Activated T-cell treated with anti-CD3 and anti-CD28 coated beads, Interleukin-2, amount 50 U/mL, for 4 hours (primary cell): ENCODE measurements at regions not wholly inside any gene's neighbourhood (a gene's known extent, or its start where the extent isn't known, plus 50 kb on each side); places are given as distances from the start of the nearest gene placed in this dataset.
"Not testable (repeated sequence)": the region's sequence is repeated elsewhere in the genome, so short reads cannot be mapped to it uniquely, and the experiment has no call there.

Experiments used
- ATAC-seq, 2 donors: fragments of 200-7000 bp; cut with Tn5 transposase; one replicate each; pipeline ENCODE4 v1.10.0; 2021
- DNase-seq: peaks from one replicate; pipeline ENCODE4 v3.0.0-alpha.2; 2020
- H3K27me3 Mint-ChIP-seq: one replicate; pipeline ENCODE4 v1.8.0; 2021; ENCODE audit warnings: low read depth, mixed read lengths
- H3K36me3 Mint-ChIP-seq: one replicate; pipeline ENCODE4 v1.8.0; 2022; ENCODE audit warnings: mixed read lengths; ENCODE audit not compliant: insufficient read depth
- H3K4me1 Mint-ChIP-seq: one replicate; pipeline ENCODE4 v1.8.0; 2021; ENCODE audit warnings: low read depth, mixed read lengths
- H3K4me3 Mint-ChIP-seq: one replicate; pipeline ENCODE4 v1.8.0; 2021; ENCODE audit warnings: mild to moderate bottlenecking, moderate library complexity, mixed read lengths
- H3K9me3 Mint-ChIP-seq: one replicate; pipeline ENCODE4 v1.8.0; 2021; ENCODE audit warnings: mixed read lengths

GRCh38 chr5:118063836-118064235, 924.5 kb downstream of the DTWD2 start:
- not testable (repeated sequence) for H3K36me3 Mint-ChIP-seq, H3K4me3 Mint-ChIP-seq, H3K27me3 Mint-ChIP-seq, DNase-seq, H3K4me1 Mint-ChIP-seq, H3K9me3 Mint-ChIP-seq, ATAC-seq

- Mint-ChIP-seq H3K36me3 (no peaks in the 10 kb centered on the region), H3K9me3 (peaks cover 13% of the 10 kb centered on the region), H3K4me1 (no peaks in the 10 kb centered on the region), H3K4me3 (no peak overlapping the region), H3K27me3 (no peaks in the 10 kb centered on the region)
- ATAC-seq, result no peak
- DNase-seq, result no peak
Measured at GRCh38 chr5:118060833-118061232, 927.5 kb downstream of the DTWD2 start.

- H3K27me3 Mint-ChIP-seq, result no peaks in the 10 kb centered on the region
- no peak overlapping the region for H3K4me3 Mint-ChIP-seq
- ATAC-seq, result no peak
- no peaks in the 10 kb centered on the region for H3K36me3 Mint-ChIP-seq
- H3K4me1 Mint-ChIP-seq, result no peaks in the 10 kb centered on the region
- H3K9me3 Mint-ChIP-seq, result peaks cover 9% of the 10 kb centered on the region
- no peak for DNase-seq
Measured at GRCh38 chr5:118052503-118052902, 935.8 kb downstream of the DTWD2 start.

GRCh38 chr5:118044169-118044568, 944.2 kb downstream of the DTWD2 start:
- no peak for DNase-seq
- peaks cover 10% of the 10 kb centered on the region for H3K9me3 Mint-ChIP-seq
- H3K4me1 Mint-ChIP-seq, result no peaks in the 10 kb centered on the region
- H3K27me3 Mint-ChIP-seq, result no peaks in the 10 kb centered on the region
- H3K36me3 Mint-ChIP-seq, result no peaks in the 10 kb centered on the region
- no peak overlapping the region for H3K4me3 Mint-ChIP-seq
- ATAC-seq, result no peak

GRCh38 chr5:118043531-118043930, 944.8 kb downstream of the DTWD2 start:
- Mint-ChIP-seq H3K36me3 (no peaks in the 10 kb centered on the region), H3K4me1 (no peaks in the 10 kb centered on the region), H3K9me3 (peaks cover 10% of the 10 kb centered on the region), H3K4me3 (no peak overlapping the region), H3K27me3 (no peaks in the 10 kb centered on the region)
- DNase-seq (no peak), ATAC-seq (no peak)

GRCh38 chr5:118042076-118042475, 946.3 kb downstream of the DTWD2 start:
- H3K4me1 Mint-ChIP-seq, result no peaks in the 10 kb centered on the region
- ATAC-seq, result no peak

GRCh38 chr5:118040496-118040895, 947.9 kb downstream of the DTWD2 start:
- Mint-ChIP-seq H3K9me3 (peaks cover 9% of the 10 kb centered on the region), H3K4me3 (no peak overlapping the region), H3K27me3 (no peaks in the 10 kb centered on the region), H3K4me1 (no peaks in the 10 kb centered on the region), H3K36me3 (no peaks in the 10 kb centered on the region)
- DNase-seq (no peak), ATAC-seq (no peak)

More at GRCh38 chr5:118042076-118042475, 946.3 kb downstream of the DTWD2 start:
- Mint-ChIP-seq H3K36me3 (no peaks in the 10 kb centered on the region), H3K4me3 (no peak overlapping the region), H3K27me3 (no peaks in the 10 kb centered on the region), H3K9me3 (peaks cover 10% of the 10 kb centered on the region)
- DNase-seq, result no peak

GRCh38 chr5:118033686-118034338, 954.5 kb downstream of the DTWD2 start:
- no peaks in the 10 kb centered on the region for H3K27me3 Mint-ChIP-seq
- DNase-seq, result no peak
- H3K36me3 Mint-ChIP-seq, result no peaks in the 10 kb centered on the region
- H3K9me3 Mint-ChIP-seq, result peaks cover 4% of the 10 kb centered on the region
- H3K4me3 Mint-ChIP-seq, result no peak overlapping the region
- no peaks in the 10 kb centered on the region for H3K4me1 Mint-ChIP-seq
- no peak for ATAC-seq

GRCh38 chr5:118029807-118030206, 958.5 kb downstream of the DTWD2 start:
- Mint-ChIP-seq H3K27me3 (no peaks in the 10 kb centered on the region), H3K4me3 (no peak overlapping the region), H3K9me3 (peaks cover 4% of the 10 kb centered on the region), H3K36me3 (no peaks in the 10 kb centered on the region), H3K4me1 (no peaks in the 10 kb centered on the region)
- no peak for DNase-seq
- no peak for ATAC-seq

- ATAC-seq, result no peak
- no peak for DNase-seq
- Mint-ChIP-seq H3K27me3 (no peaks in the 10 kb centered on the region), H3K4me3 (no peak overlapping the region), H3K9me3 (peaks cover 12% of the 10 kb centered on the region), H3K4me1 (no peaks in the 10 kb centered on the region), H3K36me3 (no peaks in the 10 kb centered on the region)
Measured at GRCh38 chr5:118022062-118022461, 966.3 kb downstream of the DTWD2 start.

- H3K27me3 Mint-ChIP-seq, result no peaks in the 10 kb centered on the region
- H3K4me1 Mint-ChIP-seq, result no peaks in the 10 kb centered on the region
- no peak for DNase-seq
- ATAC-seq, result no peak
- no peak overlapping the region for H3K4me3 Mint-ChIP-seq
- peaks cover 12% of the 10 kb centered on the region for H3K9me3 Mint-ChIP-seq
- H3K36me3 Mint-ChIP-seq, result no peaks in the 10 kb centered on the region
Measured at GRCh38 chr5:118017536-118017935, 970.8 kb downstream of the DTWD2 start.

GRCh38 chr5:118016396-118016795, 972.0 kb downstream of the DTWD2 start:
- ATAC-seq (no peak), DNase-seq (no peak)
- Mint-ChIP-seq H3K36me3 (no peaks in the 10 kb centered on the region), H3K9me3 (peaks cover 12% of the 10 kb centered on the region), H3K4me3 (no peak overlapping the region), H3K27me3 (no peaks in the 10 kb centered on the region), H3K4me1 (no peaks in the 10 kb centered on the region)

- H3K36me3 Mint-ChIP-seq, result no peaks in the 10 kb centered on the region
- no peak overlapping the region for H3K4me3 Mint-ChIP-seq
- no peak for ATAC-seq
- no peaks in the 10 kb centered on the region for H3K4me1 Mint-ChIP-seq
- DNase-seq, result no peak
- peaks cover 8% of the 10 kb centered on the region for H3K9me3 Mint-ChIP-seq
- H3K27me3 Mint-ChIP-seq, result no peaks in the 10 kb centered on the region
Measured at GRCh38 chr5:118015511-118015910, 972.8 kb downstream of the DTWD2 start.

- Mint-ChIP-seq H3K4me3 (no peak overlapping the region), H3K36me3 (no peaks in the 10 kb centered on the region), H3K4me1 (no peaks in the 10 kb centered on the region), H3K27me3 (no peaks in the 10 kb centered on the region), H3K9me3 (peaks cover 7% of the 10 kb centered on the region)
- no peak for ATAC-seq
- no peak for DNase-seq
Measured at GRCh38 chr5:118009741-118010297, 978.5 kb downstream of the DTWD2 start.

- DNase-seq (no peak), ATAC-seq (no peak)
- no peaks in the 10 kb centered on the region for H3K36me3 Mint-ChIP-seq
- H3K9me3 Mint-ChIP-seq, result peaks cover 10% of the 10 kb centered on the region
- no peaks in the 10 kb centered on the region for H3K27me3 Mint-ChIP-seq
- H3K4me1 Mint-ChIP-seq, result no peaks in the 10 kb centered on the region
- no peak overlapping the region for H3K4me3 Mint-ChIP-seq
Measured at GRCh38 chr5:118008779-118009178, 979.6 kb downstream of the DTWD2 start.
